Right renal pelvis (tissue), 4 donors: ENCODE measurements at regions not wholly inside any gene's neighbourhood (a gene's known extent, or its start where the extent isn't known, plus 50 kb on each side); places are given as distances from the start of the nearest gene placed in this dataset.
"Not testable (repeated sequence)": the region's sequence is repeated elsewhere in the genome, so short reads cannot be mapped to it uniquely, and the experiment has no call there.

Source experiments
- DNase-seq, 4 donors: peaks; one replicate each; pipeline ENCODE4 v3.0.0-alpha.2; 2013; ENCODE audit warnings: low read depth in 4 of 4, low spot score in 3 of 4, missing footprints in 1 of 4

- no peak for DNase-seq
These were observed 136.0 kb downstream of the NR2F2 start for GRCh38 chr15:96466389-96466947.

DNA sequence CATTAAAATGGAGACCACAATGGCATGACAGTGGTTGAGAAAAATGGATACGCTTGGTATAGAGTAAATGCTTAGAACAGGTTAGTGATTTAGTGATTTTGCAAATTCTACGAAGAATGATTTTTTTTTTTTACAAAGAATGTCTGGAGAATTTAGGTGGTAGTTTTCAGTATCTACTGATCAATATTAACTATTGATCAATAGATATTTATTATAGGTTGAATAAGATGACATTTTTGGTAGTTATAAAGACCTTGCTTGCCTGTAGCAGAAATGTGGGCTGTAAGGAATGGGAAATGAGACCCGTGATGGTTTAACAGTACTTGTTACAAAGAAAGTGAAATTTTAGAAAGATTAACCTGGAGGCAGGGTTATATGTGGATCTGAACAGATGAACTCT, 137.5 kb downstream of the NR2F2 start:
- no peak for DNase-seq

DNA sequence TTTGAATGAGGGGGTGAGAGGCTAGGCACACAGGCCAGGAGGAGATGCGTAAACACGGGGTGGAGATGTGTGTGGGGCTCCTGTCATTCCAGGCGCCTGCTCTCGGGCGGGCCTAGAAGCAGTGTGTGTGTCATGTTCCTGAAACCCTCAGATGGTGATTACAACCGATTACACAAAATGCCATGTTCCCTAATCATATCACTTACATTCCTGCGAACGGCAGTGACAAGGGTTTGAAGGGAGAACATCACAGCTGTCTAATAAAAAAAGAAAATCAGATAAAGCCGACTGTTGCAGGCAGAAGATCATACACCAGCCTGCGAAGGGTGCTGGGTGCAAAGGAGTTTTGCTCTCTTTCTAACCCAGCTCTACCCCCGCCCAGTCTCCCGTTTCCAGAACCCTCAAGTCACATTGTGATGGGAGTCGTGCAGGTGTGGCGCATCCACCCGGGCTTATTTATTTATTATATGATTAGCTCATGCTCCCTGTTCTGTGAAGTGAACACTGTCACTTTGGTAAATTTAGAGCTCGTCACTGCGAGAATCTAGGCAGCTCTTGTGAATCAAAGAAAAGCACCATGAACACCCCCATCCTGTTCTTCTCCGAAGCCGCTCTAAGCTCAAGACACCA, 140.3 kb downstream of the NR2F2 start:
- DNase-seq, result no peak

GRCh38 chr15:96472681-96473080, 142.2 kb downstream of the NR2F2 start:
- no peak for DNase-seq

- DNase-seq, result no peak
These were observed 143.1 kb downstream of the NR2F2 start for GRCh38 chr15:96473556-96473955.

DNA sequence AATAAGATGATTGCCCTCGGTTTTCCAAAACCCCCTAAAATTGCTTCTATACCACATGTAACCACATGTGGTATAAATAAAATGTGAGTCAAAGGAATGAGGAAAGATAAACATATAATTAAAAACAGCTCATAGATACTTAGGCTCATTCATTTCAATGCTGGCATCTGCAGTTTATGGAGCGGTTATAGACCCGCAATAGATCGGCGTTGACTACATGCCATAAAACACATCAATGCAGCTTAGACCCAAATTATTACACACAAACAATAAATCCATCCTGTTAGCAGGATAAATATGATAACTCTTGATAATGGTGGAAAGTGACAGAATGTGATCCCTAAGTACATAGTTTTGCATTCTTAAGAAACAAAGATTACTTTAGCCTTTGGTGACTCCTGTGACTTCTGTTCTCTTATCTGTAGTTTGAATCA, 143.7 kb downstream of the NR2F2 start:
- DNase-seq, result no peak

DNA sequence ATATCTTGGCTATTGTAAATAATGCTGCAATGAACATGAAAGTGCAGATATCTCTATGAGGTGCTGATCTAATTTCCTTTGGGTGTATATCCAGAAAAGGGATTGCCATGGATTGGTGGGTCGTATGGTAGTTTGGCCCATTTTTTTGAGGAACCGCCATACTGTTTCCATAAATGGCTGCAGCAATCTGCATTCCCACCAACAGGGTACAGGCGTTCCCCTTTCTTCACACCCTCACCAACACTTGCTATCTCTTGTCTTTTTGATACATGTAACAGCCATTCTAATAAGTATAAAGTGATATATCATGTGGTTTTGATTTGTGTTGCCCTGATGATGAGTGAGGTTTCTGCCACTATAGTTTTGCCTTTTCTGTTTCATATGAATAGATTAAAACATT, 146.7 kb downstream of the NR2F2 start:
- no peak for DNase-seq

DNA sequence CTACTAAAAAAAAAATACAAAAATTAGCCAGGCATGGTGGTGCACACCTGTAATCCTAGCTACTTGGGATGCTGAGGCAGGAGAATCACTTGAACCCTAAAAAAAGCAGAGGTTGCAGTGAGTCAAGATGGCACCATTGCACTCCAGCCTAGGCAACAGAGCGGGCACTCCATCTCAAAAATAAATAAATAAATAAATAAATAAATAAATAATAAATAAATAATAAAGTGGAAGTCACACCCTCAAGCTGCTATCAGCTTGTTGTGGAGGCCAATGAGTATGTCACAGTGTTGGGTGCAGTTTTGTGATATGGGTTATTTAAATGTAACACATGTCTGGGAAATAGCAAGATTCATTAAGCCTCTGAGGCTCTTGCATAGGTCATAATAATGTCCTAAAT, 153.9 kb downstream of the NR2F2 start:
- not testable (repeated sequence) for DNase-seq

GRCh38 chr15:96484830-96485229, 154.3 kb downstream of the NR2F2 start:
- DNase-seq, result no peak

GRCh38 chr15:96487245-96487644, 156.7 kb downstream of the NR2F2 start:
- DNase-seq, result no peak

DNA sequence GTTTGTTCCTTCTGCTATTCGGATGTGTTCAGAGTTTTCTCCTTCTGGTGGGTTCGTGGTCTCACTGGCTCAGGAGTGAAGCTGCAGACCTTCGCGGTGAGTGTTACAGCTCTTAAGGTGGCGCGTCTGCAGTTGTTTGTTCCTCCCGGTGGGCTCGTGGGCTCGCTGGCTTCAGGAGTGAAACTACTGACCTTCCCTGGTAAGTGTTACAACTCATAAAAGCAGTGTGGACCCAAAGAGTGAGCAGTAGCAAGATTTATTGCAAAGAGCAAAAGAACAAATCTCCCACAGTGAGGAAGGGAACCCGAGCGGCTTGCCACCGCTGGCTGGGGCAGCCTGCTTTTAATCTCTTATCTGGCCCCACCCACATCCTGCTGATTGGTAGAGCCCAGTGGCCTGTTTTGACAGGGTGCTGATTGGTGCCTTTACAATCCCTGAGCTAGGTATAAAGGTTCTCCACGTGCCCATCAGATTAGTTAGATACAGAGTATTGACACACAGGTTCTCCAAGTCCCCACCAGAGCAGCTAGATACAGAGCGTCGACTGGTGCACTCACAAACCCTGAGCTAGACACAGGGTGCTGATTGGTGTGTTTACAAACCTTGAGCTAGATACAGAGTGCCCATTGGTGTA, 160.7 kb downstream of the NR2F2 start:
- not testable (repeated sequence) for DNase-seq

DNA sequence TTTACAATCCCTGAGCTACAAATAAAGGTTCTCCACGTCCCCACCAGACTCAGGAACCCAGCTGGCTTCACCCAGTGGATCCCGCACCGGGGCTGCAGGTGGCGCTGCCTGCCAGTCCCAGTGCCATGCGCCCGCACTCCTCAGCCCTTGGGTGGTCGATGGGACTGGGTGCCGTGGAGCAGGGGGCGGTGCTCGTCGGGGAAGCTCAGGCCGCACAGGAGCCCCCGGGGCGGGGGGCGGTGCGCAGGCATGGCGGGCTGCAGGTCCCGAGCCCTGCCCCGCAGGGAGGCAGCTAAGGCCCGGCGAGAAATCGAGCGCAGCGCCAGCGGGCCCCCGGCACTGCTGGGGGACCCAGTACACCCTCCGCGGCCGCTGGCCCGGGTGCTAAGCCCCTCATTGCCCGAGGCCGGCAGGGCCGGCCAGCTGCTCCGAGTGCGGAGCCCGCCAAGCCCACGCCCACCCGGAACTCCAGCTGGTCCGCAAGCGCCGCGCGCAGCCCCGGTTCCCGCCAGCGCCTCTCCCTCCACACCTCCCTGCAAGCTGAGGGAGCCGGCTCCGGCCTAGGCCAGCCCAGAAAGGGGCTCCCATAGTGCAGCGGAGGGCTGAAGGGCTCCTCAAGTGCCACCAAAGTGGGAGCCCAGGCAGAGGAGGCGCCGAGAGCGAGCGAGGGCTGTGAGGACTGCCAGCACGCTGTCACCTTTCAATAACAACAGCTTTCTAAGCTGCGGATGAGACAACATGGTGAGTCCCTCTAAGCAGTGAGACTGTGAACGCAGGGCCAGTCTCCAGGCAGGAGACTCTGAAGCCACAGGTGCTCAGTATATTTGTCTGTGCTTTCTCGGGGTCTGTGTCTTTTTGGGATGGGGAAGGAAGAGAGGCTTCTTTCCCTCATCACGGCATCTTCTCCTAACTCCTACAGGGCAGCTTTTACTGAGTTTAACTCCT, 161.5 kb downstream of the NR2F2 start:
- DNase-seq, result not testable (repeated sequence)

DNA sequence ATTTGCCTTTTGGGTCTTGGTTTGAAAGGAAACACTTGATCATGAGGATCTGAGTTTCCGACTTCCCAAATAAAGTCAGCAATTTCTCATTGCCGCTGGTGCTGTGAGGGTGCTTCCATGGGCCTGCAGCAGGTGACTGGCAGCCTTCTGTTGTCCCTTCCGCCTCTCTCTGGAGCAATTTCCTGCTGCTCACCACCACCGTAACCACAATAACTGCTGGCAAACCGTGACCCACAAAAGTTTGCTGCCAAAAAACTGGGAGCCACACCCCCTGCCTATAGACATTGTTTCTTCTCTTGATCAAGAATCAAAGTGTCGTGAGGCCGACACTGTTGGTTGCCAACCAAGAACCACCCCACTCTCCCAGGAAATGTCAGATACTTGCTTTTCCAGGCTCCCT, 164.0 kb downstream of the NR2F2 start:
- no peak for DNase-seq

GRCh38 chr15:96495386-96495785, 164.9 kb downstream of the NR2F2 start:
- no peak for DNase-seq

GRCh38 chr15:96497951-96498350, 167.5 kb downstream of the NR2F2 start:
- DNase-seq, result no peak

DNA sequence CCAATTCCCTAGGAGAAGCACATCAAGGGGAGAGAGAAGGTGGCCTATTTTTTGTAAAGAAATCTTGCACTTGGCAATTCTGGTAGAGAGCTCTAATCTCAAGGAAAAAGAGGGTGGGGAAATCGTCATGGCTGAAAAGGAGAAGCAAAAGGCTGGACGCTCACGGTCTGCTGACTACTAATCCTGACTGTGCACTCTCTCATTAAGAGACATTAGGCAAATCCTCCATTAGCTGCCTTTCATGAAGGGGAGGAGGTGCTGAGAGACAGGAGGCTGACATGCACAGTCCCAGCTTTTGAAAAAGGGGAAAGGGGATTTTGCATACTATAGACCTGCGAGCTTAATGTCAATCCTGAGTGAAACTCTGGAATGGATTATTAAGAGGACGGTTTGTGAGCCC, 170.0 kb downstream of the NR2F2 start:
- DNase-seq, result no peak

- DNase-seq, result no peak
These were observed 170.9 kb downstream of the NR2F2 start for GRCh38 chr15:96501362-96501761.

- DNase-seq, result no peak
These were observed 171.7 kb downstream of the NR2F2 start for GRCh38 chr15:96502196-96502595.

- no peak for DNase-seq
These were observed 172.8 kb downstream of the NR2F2 start for GRCh38 chr15:96503276-96503675.

DNA sequence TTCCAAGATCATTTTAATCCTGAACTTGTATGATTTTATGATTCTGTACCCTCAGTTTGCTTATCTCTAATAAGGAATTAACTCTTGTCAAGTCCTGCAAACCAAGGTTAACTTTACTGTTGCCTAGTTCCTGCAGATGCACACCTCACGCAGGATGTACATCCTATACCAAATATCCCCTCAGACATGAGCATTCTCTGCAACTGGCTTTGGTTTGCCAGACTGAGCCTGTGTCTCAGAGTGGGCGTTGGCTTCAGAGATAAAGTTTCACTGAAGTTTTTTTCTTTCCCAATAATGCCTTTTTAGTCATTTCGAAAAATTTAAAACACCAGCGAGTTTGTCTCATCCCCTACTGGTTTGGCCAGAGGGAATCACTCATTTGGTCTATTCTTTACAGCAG, 173.9 kb downstream of the NR2F2 start:
- no peak for DNase-seq

DNA sequence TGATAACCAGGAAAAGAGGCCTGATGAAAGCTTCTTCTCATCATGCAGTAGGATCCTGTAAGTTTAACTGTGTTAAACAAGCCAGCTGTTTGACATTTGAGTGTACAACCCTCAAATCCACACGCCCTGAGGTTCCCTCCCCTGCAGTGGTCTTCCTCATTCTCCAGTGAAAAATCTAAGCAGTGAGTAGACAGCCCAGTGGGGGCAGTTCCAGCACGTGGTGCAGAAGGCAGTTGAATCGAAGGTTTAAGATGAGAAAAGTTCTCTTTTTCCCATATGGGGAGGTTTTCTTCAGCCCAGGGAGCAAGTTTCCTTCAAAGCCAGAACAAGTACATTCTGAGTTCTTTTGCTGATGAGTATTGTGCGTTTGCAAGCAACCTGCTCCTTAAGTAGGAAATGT, 174.5 kb downstream of the NR2F2 start:
- DNase-seq, result no peak
